GM10266 (cell line): ENCODE measurements at regions not wholly inside any gene's neighbourhood (a gene's known extent, or its start where the extent isn't known, plus 50 kb on each side); places are given as distances from the start of the nearest gene placed in this dataset.

ENCODE experiments used
- DNase-seq: peaks from one replicate; pipeline ENCODE4 v3.0.0; 2012; ENCODE audit errors: extremely low spot score
- CTCF ChIP-seq: IDR thresholded peaks from 2 replicates; pipeline ENCODE4 v1.5.1; 2012; ENCODE audit warnings: mild to moderate bottlenecking, low read depth; ENCODE audit not compliant: control insufficient read depth, insufficient read depth; ENCODE audit errors: missing control alignments

DNA sequence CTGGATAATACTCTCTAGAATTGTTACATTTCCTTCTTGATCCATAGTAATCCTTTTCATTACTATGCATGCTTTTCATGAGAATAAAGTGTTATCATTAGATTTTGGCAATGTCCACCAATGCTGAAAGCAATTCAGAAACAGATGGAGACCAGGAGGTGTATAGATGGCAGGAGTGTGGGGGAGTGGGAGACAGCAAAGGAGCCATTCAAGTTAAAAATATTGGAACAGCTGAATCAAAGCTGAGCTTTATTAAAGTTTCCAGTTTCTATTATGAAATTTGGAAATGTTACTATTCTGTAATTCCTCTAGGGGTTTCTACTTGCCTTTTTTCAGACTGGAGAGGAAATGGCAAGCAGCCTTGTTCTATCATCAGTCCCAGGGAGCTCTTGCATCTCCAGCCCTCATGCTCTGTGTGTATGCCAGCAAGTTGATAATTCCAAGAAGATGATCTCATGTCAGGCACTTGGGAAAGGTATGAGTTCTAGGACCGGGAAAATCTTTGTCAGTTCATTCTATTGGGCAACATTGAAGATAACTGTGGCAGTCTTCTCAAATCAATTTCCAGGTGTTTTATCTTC is 228.0 kb downstream of the CD109 start:
- no peak for DNase-seq
- no peak for TF ChIP-seq CTCF

DNA sequence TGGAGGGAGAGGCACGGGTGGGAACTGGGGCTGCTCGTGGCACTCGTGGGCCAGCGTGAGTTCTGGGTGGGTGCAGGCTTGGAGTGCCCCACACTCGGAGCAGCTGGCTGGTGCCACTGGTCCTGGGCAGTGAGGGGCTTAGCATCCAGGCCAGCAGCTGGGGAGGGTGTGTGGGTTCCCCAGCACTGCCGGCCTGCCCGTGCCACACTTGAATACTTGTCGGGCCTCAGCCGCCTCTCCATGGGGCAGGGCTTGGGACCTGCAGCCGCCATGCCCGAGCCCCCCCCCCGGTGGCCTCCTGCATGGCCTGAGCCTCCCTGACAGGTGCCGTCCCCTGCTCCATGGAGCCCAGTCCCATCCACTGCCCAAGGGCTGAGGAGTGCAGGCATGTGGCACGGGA is 207.2 kb downstream of the CD109 start:
- TF ChIP-seq CTCF, result no peak
- peak; percentile 0 for DNase-seq

DNA sequence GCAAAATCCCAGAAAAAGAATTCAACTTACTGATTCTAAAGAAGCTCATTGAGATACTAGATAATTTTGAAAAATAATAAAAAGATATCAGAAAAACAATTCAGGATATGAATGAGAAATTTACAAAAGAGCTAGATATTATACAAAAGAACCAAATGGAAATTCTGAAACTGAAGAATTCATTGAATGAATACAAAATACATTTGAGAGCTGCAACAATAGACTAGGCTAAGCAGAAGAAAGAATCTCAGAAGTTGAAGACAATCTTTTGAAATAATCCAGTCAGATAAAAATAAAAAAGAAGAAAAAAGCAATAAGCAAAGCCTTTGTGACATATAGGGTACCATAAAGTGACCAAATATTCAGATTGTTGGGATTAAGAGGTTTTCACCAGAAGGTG is 206.0 kb downstream of the CD109 start:
- TF ChIP-seq CTCF, result no peak
- DNase-seq, result no peak

- TF ChIP-seq CTCF, result no peak
- DNase-seq, result peak; percentile 1
Measured at GRCh38 chr6:73901311-73901710, 205.3 kb downstream of the CD109 start.

GRCh38 chr6:73898599-73898998 is 202.6 kb downstream of the CD109 start:
- DNase-seq, result peak; percentile 1
- no peak for TF ChIP-seq CTCF

DNA sequence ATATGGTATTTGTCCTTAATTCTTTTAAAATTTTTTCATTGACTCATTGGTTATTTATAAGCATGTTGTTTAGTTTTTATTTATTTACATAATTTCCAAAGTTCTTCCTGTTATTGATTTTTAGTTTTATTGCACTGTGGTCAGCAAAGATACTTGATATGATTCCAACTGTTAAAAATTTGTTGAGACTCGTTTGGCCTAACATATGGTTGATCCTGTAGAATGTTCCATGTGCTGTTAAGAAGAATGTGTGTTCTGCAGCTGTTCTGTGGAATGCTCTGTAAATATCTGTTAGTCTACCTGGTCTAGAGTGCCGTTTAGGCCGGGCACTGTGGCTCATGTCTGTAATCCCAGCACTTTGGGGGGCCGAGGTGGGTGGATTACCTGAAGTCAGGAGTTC is 197.7 kb downstream of the CD109 start:
- TF ChIP-seq CTCF, result no peak
- no peak for DNase-seq

DNA sequence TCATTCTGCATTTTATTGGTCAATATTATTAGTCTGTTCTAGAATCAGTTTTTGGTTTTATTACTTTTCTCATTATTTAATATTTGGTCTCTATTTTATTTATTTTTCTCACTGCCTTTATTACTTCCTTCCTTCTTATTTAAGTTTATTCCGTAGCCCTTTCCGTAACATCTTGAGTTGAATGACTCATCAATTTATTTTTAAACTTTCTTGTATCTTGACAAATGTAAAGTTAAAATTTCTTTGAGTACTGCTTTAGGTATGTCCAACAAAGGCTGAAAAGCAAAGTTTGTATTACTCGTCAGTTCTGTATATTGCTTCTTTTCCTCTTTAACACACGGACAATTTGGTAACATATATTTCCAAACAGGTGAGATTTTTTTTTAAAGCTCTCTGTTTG is 192.0 kb downstream of the CD109 start:
- no peak for TF ChIP-seq CTCF
- no peak for DNase-seq
